ENCODE measurements at regions not wholly inside any gene's neighbourhood (a gene's known extent, or its start where the extent isn't known, plus 50 kb on each side); places are given as distances from the start of the nearest gene placed in this dataset.

DNA sequence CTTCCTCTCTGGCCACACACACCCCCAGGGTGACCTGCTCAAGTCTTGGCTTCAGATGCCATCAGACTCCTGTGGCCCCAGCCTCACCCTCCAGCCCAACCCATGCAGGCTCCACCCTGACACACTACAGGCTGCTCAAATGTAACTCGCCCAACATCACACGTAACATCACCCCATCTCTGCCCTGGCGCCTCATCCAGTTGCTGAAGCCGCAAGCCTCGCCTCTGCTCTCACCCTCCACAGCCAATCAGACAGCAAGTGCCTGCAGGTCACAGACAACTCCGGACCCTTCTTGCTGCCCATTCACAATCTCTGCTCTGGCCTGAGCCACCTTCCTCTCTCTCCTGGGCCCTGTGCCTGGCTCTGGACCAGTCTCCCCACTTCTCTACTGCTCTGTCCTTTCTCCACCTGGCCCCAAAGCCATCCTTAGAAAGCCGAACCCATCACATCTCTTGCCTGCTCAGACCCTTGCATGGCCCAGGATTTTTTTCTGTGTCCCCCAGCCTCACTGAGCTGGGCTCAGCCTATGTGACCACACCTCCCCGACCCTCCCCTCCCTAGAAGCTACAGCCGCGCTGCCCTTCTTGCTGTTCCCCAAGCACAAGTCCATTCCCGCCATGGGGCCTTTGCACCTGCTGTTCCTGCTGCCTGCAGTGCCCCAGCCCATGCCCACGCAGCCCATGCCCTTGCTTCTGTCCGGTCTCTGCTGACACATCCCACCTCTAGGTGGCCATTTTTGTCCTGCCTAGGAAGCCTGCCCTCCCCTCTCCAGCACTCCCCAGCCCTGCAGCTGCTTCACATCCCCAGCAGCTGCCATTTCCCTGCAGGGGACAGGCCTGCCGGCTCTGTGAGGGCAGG, 333.9 kb downstream of the CTTN start:
- no peak for ATAC-seq (ENCODE audit: insufficient read depth, low FRiP score)
- 84 to 88% methylated on average over 14 of the region's 14 CpGs for WGBS, 2 donors
- H3K9me3 ChIP-seq (ENCODE audit: control insufficient read depth in 4 of 4, insufficient read depth in 3 of 4, low read length in 3 of 4), result no peaks in the 10 kb centered on the region
- H3K4me1 ChIP-seq (ENCODE audit: control insufficient read depth in 5 of 5, insufficient read depth in 5 of 5, low read length in 5 of 5), result no peaks in the 10 kb centered on the region
- no peak overlapping the region for H3K9ac ChIP-seq (ENCODE audit: insufficient read depth in 1 of 2, low read length in 2 of 2)
- no peak overlapping the region for H3K27ac ChIP-seq (ENCODE audit: low read depth in 1 of 2, low read length in 1 of 2)
- no peak for TF ChIP-seq CTCF (IDR thresholded peaks at IDR 0.05; ENCODE audit: control extremely low read depth, extremely low read depth)
- no peaks in the 10 kb centered on the region for H3K36me3 ChIP-seq (ENCODE audit: control insufficient read depth in 4 of 4, insufficient read depth in 4 of 4, low read length in 4 of 4)
- H3K27me3 ChIP-seq (ENCODE audit: control insufficient read depth in 3 of 3, insufficient read depth in 3 of 3, low read length in 2 of 3), result no peaks in the 10 kb centered on the region
- no peak overlapping the region for H3K4me3 ChIP-seq
- peak in 2 of 3 donors; percentile 3 to 14 for DNase-seq

DNA sequence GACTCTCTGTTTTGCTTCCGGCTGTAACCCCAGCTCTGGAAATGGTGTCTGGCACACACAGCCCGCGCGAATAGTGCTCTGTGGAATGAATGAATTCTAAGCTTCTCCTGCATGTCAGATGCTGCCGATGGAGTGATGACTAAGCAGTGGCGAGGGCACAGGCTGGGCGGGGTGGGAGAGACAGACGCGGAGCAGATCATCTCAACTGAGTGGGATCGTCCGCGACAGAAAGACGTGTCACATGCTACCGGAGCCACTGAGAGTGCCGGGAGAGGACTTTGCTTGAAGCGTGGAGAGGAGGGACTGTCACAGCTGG, 334.5 kb downstream of the CTTN start:
- no peak overlapping the region for H3K4me3 ChIP-seq
- no peak overlapping the region for H3K27ac ChIP-seq (ENCODE audit: low read depth in 1 of 2, low read length in 1 of 2)
- no peaks in the 10 kb centered on the region for H3K4me1 ChIP-seq (ENCODE audit: control insufficient read depth in 5 of 5, insufficient read depth in 5 of 5, low read length in 5 of 5)
- no peak overlapping the region for H3K9ac ChIP-seq (ENCODE audit: insufficient read depth in 1 of 2, low read length in 2 of 2)
- no peaks in the 10 kb centered on the region for H3K36me3 ChIP-seq (ENCODE audit: control insufficient read depth in 4 of 4, insufficient read depth in 4 of 4, low read length in 4 of 4)
- no peak for ATAC-seq (ENCODE audit: insufficient read depth, low FRiP score)
- no peaks in the 10 kb centered on the region for H3K9me3 ChIP-seq (ENCODE audit: control insufficient read depth in 4 of 4, insufficient read depth in 3 of 4, low read length in 3 of 4)
- no peaks in the 10 kb centered on the region for H3K27me3 ChIP-seq (ENCODE audit: control insufficient read depth in 3 of 3, insufficient read depth in 3 of 3, low read length in 2 of 3)
- DNase-seq, result no peak
- TF ChIP-seq CTCF (IDR thresholded peaks at IDR 0.05; ENCODE audit: control extremely low read depth, extremely low read depth), result no peak
- WGBS, 2 donors, result 84 to 92% methylated on average over 16 of the region's 16 CpGs

DNA sequence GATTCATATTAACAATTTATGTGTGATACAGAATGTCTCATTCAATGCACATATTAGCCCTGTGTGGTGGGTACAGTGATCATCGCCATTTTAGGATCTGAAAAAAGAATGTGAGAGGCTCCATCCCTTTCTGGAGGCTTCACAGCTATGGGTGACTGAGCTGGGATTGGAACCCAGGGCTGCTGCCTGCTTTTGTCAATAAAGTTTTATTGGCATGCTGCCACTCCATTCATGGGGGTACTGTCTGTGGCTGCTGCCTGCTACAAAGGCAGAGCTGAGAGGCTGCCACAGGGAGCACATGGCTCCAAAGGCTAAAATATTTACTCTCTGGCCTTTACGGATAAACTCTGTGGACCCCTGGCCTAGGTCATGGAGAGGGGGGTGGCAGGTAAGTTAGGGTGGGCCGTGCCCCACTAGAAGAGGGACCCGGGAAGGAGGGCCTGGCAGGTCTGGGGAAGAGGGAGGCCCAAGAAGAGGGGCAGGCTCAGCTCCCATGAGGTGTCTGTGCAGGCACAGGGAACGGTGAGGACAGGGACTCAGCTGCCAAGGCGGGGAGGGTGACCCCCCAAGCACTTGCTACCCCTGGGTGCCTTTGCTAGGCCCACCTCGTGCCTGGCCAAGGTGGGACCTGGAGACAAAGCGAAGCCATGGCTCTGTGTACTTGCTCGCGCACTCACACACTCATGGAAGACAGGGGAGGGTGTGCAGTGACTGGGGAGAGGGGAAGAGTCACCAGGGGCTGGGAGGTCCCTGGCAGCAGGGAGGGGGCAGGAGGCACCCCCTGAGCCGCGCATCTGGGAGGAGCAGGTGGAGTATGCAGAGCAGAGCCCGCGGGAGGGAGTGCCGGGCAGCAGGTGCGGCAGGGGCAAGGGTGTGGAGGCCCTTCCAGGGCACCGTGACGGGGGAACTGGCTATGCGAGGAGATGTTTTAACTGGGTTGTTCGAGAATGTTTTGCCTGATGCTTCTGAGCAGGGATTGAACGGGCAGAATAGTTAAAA, 335.3 kb downstream of the CTTN start:
- Histone ChIP-seq H3K4me3 (no peak overlapping the region), H3K27ac (ENCODE audit: low read depth in 1 of 2, low read length in 1 of 2) (no peak overlapping the region), H3K36me3 (ENCODE audit: control insufficient read depth in 4 of 4, insufficient read depth in 4 of 4, low read length in 4 of 4) (no peaks in the 10 kb centered on the region), H3K27me3 (ENCODE audit: control insufficient read depth in 3 of 3, insufficient read depth in 3 of 3, low read length in 2 of 3) (no peaks in the 10 kb centered on the region), H3K9ac (ENCODE audit: insufficient read depth in 1 of 2, low read length in 2 of 2) (no peak overlapping the region), H3K9me3 (ENCODE audit: control insufficient read depth in 4 of 4, insufficient read depth in 3 of 4, low read length in 3 of 4) (no peaks in the 10 kb centered on the region), H3K4me1 (ENCODE audit: control insufficient read depth in 5 of 5, insufficient read depth in 5 of 5, low read length in 5 of 5) (no peaks in the 10 kb centered on the region)
- TF ChIP-seq CTCF (IDR thresholded peaks at IDR 0.05; ENCODE audit: control extremely low read depth, extremely low read depth), result no peak
- DNase-seq (no peak), ATAC-seq (ENCODE audit: insufficient read depth, low FRiP score) (no peak)
- 89 to 90% methylated on average over 21 of the region's 21 CpGs for WGBS, 2 donors

Measured in lung (tissue), 11 donors.